K562 (cell line): ENCODE measurements at regions not wholly inside any gene's neighbourhood (a gene's known extent, or its start where the extent isn't known, plus 50 kb on each side); places are given as distances from the start of the nearest gene placed in this dataset.

Source experiments
- ATAC-seq: fragments of 200-7000 bp; cut with Tn5 transposase; 3 replicates; pipeline ENCODE4 v1.9.1; 2020; ENCODE audit warnings: moderate library complexity
- BruUV-seq: library from RNA; stranded (reverse); fragments of 400-500 nt; replicated peaks from 2 replicates; lab custom pipeline; 2021; lab: Mats Ljungman, UMichigan
- CTCF ChIA-PET: fragments of 300-600 bp; formaldehyde crosslinking; extraction: SDS; loops from one replicate; lab custom pipeline; 2021; ENCODE audit warnings: low intra/inter-chr PET ratio; lab: Yijun Ruan, JAX
- POLR2A ChIA-PET: fragments of 300-600, 350-650 bp; sonication (Branson Sonifier 250); formaldehyde crosslinking; extraction: SDS; loops from one replicate; lab custom pipeline; 2021; ENCODE audit warnings: antibody characterized with exemption, inconsistent platforms; lab: Yijun Ruan, JAX
- DNase-seq, 4 experiments: peaks; one replicate each; pipeline versions ENCODE4 v3.0.0 to v3.0.0-alpha.2; 2011 to 2018; ENCODE audit warnings: low spot score in 3 of 4, mixed read lengths in 3 of 4; ENCODE audit errors: extremely low read depth in 1 of 4
- FAIRE-seq: peaks from 2 replicates; lab custom pipeline; 2011; peaks lifted over from hg19 to GRCh38; lab: Jason Lieb, UNC
- H2AFZ ChIP-seq: 2 replicates; pipeline ENCODE4 v1.6.0; 2011; ENCODE audit warnings: low read depth, low read length, control low read depth, inconsistent platforms
- H3K27ac ChIP-seq: fragments of 200-600 bp; 3 replicates; pipeline ENCODE4 v1.8.0; 2011; ENCODE audit warnings: low read depth, mild to moderate bottlenecking, control low read depth, inconsistent platforms, low read length, moderate library complexity, mixed read lengths; ENCODE audit errors: extremely low read depth
- H3K27me3 ChIP-seq, 2 experiments: fragments of 300-600 bp in 1 of 2; 2 replicates in 1 of 2; 3 replicates in 1 of 2; pipeline versions ENCODE4 v1.6.0 to v1.8.0; 2011; ENCODE audit warnings: inconsistent platforms in 2 of 2, low read length in 2 of 2, mild to moderate bottlenecking in 1 of 2, mixed read lengths in 1 of 2, moderate library complexity in 1 of 2; ENCODE audit not compliant: control insufficient read depth in 2 of 2, insufficient read depth in 2 of 2
- H3K36me3 ChIP-seq: fragments of 300-600 bp; 3 replicates; pipeline ENCODE4 v1.8.0; 2011; ENCODE audit warnings: mild to moderate bottlenecking, low read length, inconsistent platforms; ENCODE audit not compliant: control insufficient read depth, insufficient read depth
- H3K4me1 ChIP-seq, 2 experiments: fragments of 200-600 bp in 1 of 2; replicated peaks in 1 of 2; 2 replicates in 1 of 2; 3 replicates in 1 of 2; pipeline versions ENCODE4 v1.5.1 to v1.8.0; 2011; ENCODE audit warnings: inconsistent platforms in 2 of 2, low read length in 2 of 2, mild to moderate bottlenecking in 1 of 2, mixed read lengths in 1 of 2, moderate library complexity in 1 of 2; ENCODE audit not compliant: control insufficient read depth in 2 of 2, insufficient read depth in 2 of 2
- H3K4me2 ChIP-seq: 2 replicates; pipeline ENCODE4 v1.6.1; 2011; ENCODE audit warnings: low read length, control low read depth, inconsistent platforms, mixed read lengths; ENCODE audit not compliant: insufficient read depth
- H3K4me3 ChIP-seq: fragments of 200-600 bp; sonication (generic), shearing (Covaris generic); 2 replicates; pipeline ENCODE4 v1.5.1; 2016; ENCODE audit warnings: control low read depth, inconsistent platforms
- H3K79me2 ChIP-seq: fragments of 200-600 bp; 3 replicates; pipeline ENCODE4 v1.8.0; 2011; ENCODE audit warnings: low read length, inconsistent platforms; ENCODE audit not compliant: control insufficient read depth, insufficient read depth
- H3K9ac ChIP-seq, 2 experiments: 2 replicates each; pipeline versions ENCODE4 v1.6.0 to v1.6.1; 2011; ENCODE audit warnings: low read depth in 2 of 2, low read length in 2 of 2, control low read depth in 1 of 2, inconsistent platforms in 1 of 2, mild to moderate bottlenecking in 1 of 2, mixed read lengths in 1 of 2; ENCODE audit not compliant: insufficient read depth in 1 of 2
- H3K9me1 ChIP-seq: one replicate; pipeline ENCODE4 v1.6.0; 2011; ENCODE audit warnings: inconsistent platforms, mild to moderate bottlenecking, low read length, moderate library complexity; ENCODE audit not compliant: control insufficient read depth, insufficient read depth
- H3K9me3 ChIP-seq: replicated peaks from 2 replicates; pipeline ENCODE4 v1.5.1; 2011; ENCODE audit warnings: low read depth, low read length, inconsistent platforms; ENCODE audit not compliant: control insufficient read depth, insufficient read depth
- H4K20me1 ChIP-seq: replicated peaks from 2 replicates; pipeline ENCODE4 v1.6.1; 2011; ENCODE audit warnings: low read length, inconsistent platforms, mixed read lengths; ENCODE audit not compliant: control insufficient read depth, insufficient read depth
- IRF2 ChIP-seq: sonication (generic); formaldehyde crosslinking; IDR thresholded peaks from 2 replicates; pipeline ENCODE4 v1.8.1; 2022; ENCODE audit warnings: mild to moderate bottlenecking, missing genetic modification reagents
- JUNB ChIP-seq: fragments of 450-650 bp; formaldehyde crosslinking; conservative IDR thresholded peaks from 2 replicates; pipeline ENCODE4 v1.4.0; 2020; ENCODE audit warnings: mild to moderate bottlenecking
- L3MBTL2 ChIP-seq: fragments of 450-650 bp; IDR thresholded peaks from 2 replicates; pipeline ENCODE4 v1.6.1; 2016; ENCODE audit warnings: mild to moderate bottlenecking, moderate library complexity
- NR2C1 ChIP-seq, 2 experiments: fragments of 450-650 bp; IDR thresholded peaks; 2 replicates each; pipeline ENCODE4 v1.6.1; 2017; ENCODE audit warnings: mild to moderate bottlenecking in 2 of 2, antibody characterized with exemption in 1 of 2, inconsistent platforms in 1 of 2, missing compliant biosample characterization in 1 of 2, missing genetic modification characterization in 1 of 2
- SETDB1 ChIP-seq: IDR thresholded peaks from one replicate; pipeline ENCODE4 v1.6.1; 2012; ENCODE audit warnings: low read length, control low read depth, inconsistent platforms
- SIRT6 ChIP-seq: IDR thresholded peaks from one replicate; pipeline ENCODE4 v1.6.1; 2012; ENCODE audit warnings: low read depth, mild to moderate bottlenecking, control low read depth, inconsistent platforms, low read length, moderate library complexity
- ZBTB11 ChIP-seq, 3 experiments: fragments of 200-800 bp in 1 of 3; fragments of 250-450 bp in 1 of 3; fragments of 450-650 bp in 1 of 3; sonication (Bioruptor Pico) in 1 of 3; sonication (Bioruptor generic) in 1 of 3; formaldehyde crosslinking in 1 of 3; IDR thresholded peaks; 2 replicates each; pipeline versions ENCODE4 v1.6.1 to v1.8.0; 2016 to 2022; ENCODE audit warnings: mild to moderate bottlenecking in 2 of 3, missing genetic modification characterization in 2 of 3, missing compliant biosample characterization in 1 of 3, moderate library complexity in 1 of 3
- WGBS: fragments of 100-300 bp; shearing (Covaris generic); methylation state at CpG from one replicate; pipeline ENCODE4 v1.1.6; 2016; ENCODE audit warnings: low coverage, mixed read lengths; ENCODE audit not compliant: insufficient coverage; ENCODE audit errors: missing lambda C conversion rate; 5-methylcytosine and 5-hydroxymethylcytosine counted together
- in situ Hi-C: fragments of 300-500 bp; cut with MboI; formaldehyde crosslinking; loops from 4 replicates; pipeline ENCODE4 v1.15.0; 2018; ENCODE audit warnings: inconsistent platforms, mixed read lengths
- intact Hi-C: fragments of 100-400 bp; cut with micrococcal nuclease; formaldehyde crosslinking; loops from 2 replicates; pipeline ENCODE4 v1.14.2; 2022

DNA sequence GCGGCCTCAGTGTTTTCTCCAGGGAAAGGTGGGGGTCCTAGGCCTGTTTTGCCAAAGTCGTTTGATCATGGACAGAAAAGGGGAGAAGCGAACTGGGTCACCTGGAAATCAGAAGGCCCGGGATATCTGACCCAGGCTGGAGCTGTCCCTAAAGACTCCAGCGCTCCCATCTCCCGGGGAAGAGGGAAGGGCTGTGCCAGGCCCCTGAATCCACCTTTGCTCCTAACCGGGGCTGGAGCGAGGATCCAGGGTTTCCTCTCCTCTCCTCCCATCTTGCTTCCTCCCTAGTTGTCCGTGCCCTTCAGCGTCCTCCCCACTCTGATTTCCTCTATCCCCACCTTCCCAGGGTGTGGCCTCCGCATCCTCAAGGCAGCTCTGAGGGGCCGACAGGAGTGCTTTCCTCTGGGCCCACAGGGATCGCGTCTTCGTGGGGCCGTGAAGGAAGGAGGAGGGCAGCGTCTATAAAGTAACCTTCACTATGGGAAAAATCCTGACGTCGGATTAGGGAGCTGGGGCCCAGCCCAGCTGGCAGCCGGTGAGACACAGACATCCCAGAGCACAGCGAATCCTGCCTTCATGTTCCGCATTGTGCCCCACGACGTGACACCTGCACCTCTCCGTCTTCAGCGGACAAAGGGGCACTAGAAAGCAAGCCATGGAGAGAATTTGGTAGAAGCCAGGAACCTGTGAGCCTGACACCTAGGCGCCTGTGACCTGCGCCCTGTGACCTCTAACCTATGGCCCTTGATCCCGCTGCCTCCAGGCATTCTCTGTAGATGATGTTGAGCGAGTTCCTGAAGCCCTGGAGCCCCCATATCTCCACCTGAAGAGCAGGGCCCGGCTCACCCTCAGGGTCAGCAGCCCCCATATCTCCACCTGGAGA is 212.7 kb upstream of the SALL3 start:
- Histone ChIP-seq H3K79me2 (no peaks in the 10 kb centered on the region), H3K4me3 (no peak overlapping the region), H3K27ac (no peak overlapping the region), H3K36me3 (no peaks in the 10 kb centered on the region), H4K20me1 (no peaks in the 10 kb centered on the region), H3K9me1 (no peaks in the 10 kb centered on the region), H2AFZ (no peak overlapping the region), H3K9me3 (no peaks in the 10 kb centered on the region), H3K9ac (no peak overlapping the region), H3K4me2 (no peak overlapping the region), H3K27me3 (peaks cover 5 to 43% of the 10 kb centered on the region in 2 experiments; a peak in 4 of 5 replicates), H3K4me1 (no peaks in the 10 kb centered on the region)
- in situ Hi-C loops (no loop called here), intact Hi-C loops (no loop called here)
- BruUV-seq, result no TSS peak
- no peak for FAIRE-seq
- ATAC-seq, result no peak
- no peak for DNase-seq
- 0% methylated on average over 23 of the region's 31 CpGs for WGBS
- CTCF ChIA-PET, result no interaction called here
- POLR2A ChIA-PET, result no interaction called here
- TF ChIP-seq NR2C1 (IDR thresholded peaks at IDR 0.05), result peak; percentile 63
- peak; percentile 64; the same call in 1 of the 2 replicates for TF ChIP-seq NR2C1 (tag; IDR thresholded peaks at IDR 0.05)
- TF ChIP-seq IRF2 (CRISPR knock-in tag), result no peak
- TF ChIP-seq SIRT6, result no peak
- no peak for TF ChIP-seq SETDB1
- TF ChIP-seq ZBTB11 (CRISPR knock-in tag; IDR thresholded peaks at IDR 0.05), result no peak
- TF ChIP-seq JUNB (CRISPR knock-in tag), result no peak
- TF ChIP-seq L3MBTL2, result no peak
